ENCODE measurements at regions not wholly inside any gene's neighbourhood (a gene's known extent, or its start where the extent isn't known, plus 50 kb on each side); places are given as distances from the start of the nearest gene placed in this dataset.

DNA sequence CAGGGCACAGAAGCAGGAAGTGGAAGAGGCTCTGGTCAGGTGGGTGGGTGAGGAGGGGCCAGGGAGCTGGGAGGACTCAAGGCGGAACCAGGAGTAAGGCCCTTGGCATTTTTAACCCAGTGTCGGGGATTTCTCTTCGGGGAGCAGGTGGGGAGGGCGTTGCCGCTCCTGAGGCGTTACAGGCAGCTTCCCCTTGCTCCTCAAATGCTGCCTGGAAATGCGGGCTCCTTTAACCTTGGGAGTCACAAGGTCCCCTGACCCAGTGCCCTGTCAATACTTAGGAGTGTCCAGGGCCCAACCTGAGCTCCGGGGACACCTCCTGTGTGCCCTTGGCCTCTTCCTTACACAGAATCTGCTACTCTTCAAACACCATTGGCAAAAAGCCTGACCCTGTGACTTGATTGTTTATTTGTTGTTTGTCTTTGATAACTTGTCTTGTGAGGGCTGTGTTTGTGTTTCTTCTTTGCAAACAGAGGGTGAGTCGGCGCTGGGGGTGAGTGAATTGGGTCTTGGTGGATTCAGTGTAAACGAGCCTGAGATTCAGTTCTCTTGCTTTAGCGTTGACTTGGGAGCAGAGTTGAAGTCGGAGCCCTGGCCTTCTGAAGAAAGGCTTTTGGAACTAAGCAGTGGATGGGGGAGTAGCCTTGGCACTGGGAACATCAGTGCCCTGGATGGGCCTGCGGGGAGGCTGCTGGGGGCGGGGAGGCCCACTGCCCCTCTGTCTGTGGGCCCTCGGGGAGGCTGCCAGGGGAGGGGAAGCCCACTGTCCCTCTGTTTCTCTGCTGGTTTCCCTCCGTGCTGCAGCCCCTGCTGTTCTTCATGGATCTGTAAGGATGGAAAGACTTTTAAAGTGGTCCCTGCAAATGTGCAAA lies 300.7 kb upstream of the IRX4 start:
- no peak for DNase-seq (ENCODE audit: low read depth in 4 of 4, low spot score in 3 of 4)

GRCh38 chr5:2182020-2182419 lies 299.3 kb upstream of the IRX4 start:
- no peak for DNase-seq (ENCODE audit: low read depth in 4 of 4, low spot score in 3 of 4)

GRCh38 chr5:2181557-2181956 lies 298.8 kb upstream of the IRX4 start:
- no peak for DNase-seq (ENCODE audit: low read depth in 4 of 4, low spot score in 3 of 4)

DNA sequence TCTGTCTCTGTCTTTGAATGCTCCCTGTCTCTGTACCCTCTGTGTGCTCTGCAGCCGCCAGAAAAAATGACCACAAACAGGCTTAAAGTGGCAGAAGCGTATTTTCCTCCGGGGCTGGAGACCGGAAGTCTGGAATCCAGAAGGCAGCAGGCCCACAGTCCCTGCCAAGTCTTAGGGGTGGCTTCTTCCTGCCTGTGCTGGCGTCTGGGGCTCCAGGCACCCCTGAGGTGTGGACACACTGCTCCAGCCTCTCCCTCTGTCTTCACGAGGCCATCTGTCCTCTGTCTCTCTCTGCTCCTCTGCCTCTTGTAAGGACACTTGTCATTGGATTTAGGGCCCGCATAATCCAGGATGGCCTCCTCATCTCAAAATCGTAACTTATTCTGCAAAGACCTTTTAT lies 298.4 kb upstream of the IRX4 start:
- no peak for DNase-seq (ENCODE audit: low read depth in 4 of 4, low spot score in 3 of 4)

DNA sequence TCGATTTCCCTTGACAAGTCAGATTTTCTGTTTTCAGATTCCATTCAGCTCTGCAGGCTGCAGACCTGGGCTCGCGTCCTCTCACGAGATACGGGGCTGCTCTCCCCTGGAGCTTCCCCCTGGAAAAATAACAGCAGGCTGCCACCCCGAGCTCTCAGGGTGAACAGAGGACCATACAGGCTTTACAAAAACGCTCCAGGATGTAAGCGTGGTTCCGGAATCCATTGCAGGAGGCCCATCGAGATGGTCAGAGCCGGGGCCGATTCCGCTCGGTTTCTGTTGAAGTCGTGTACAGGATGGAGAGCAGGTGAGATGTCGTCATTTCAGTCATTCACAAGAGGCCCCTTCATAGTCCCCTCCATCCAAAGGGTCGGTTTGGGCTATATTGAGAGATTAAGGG lies 297.7 kb upstream of the IRX4 start:
- no peak for DNase-seq (ENCODE audit: low read depth in 4 of 4, low spot score in 3 of 4)

GRCh38 chr5:2179861-2180260 lies 297.1 kb upstream of the IRX4 start:
- no peak for DNase-seq (ENCODE audit: low read depth in 4 of 4, low spot score in 3 of 4)

DNA sequence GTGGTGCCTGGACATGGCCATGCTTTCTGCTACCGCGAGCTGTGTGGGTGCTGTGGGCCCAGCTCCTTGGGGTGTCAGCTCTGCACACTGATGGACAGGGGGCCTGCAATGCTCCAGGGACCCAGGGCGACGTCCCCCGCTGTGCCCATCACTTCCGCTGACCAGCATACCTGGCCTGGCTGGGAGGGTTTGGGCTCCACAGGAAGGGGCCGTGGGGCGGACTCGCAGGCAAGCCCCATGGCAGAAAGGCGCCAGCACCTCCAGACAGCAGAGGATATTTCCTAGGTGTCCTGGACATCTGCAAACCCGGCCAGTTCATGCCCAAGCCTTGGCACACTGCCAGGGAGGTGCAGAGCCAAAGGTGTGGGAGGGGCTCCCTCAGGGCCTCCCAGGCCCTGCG lies 295.8 kb upstream of the IRX4 start:
- no peak for DNase-seq (ENCODE audit: low read depth in 4 of 4, low spot score in 3 of 4)

GRCh38 chr5:2178071-2178477 lies 295.3 kb upstream of the IRX4 start:
- no peak for DNase-seq (ENCODE audit: low read depth in 4 of 4, low spot score in 3 of 4)

DNA sequence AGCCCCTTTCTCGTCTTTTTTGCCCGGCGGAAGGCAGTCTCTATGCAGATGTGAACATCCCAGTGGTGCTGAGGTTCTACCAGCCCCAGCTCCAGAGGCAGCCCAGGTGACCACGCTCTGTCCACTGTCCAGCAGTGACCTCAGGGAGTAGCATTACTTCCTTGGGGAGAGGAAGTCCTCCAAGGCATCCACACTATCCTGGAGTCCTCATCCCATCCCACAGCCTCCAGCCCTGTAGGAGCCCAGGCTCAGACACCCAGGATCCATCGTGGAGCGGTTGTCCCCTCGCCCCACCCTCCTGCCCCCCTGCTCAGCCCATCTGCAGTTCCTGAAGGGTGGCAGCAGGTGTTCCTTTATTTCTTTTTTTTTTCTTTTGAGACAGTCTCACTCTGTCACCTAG lies 294.5 kb upstream of the IRX4 start:
- DNase-seq (ENCODE audit: low read depth in 4 of 4, low spot score in 3 of 4): no peak

DNA sequence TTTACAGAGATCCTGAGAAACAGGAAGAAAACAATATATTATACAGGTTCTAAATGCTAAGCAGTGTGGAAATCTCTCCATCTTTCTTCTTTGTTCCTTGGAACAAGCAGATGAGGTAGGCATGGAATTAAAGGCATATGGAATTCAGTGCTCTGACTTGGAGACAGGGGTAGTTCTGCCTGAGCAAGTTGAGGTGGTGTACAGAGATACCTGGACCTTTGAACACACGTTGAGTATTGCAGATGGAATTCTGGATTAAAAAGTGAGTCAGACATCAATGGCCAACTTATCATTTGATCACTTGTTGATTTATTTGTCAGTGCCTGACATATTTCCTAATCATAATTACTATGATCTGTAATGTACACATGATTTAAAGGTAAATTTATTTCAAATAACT lies 293.9 kb upstream of the IRX4 start:
- no peak for DNase-seq (ENCODE audit: low read depth in 4 of 4, low spot score in 3 of 4)

DNA sequence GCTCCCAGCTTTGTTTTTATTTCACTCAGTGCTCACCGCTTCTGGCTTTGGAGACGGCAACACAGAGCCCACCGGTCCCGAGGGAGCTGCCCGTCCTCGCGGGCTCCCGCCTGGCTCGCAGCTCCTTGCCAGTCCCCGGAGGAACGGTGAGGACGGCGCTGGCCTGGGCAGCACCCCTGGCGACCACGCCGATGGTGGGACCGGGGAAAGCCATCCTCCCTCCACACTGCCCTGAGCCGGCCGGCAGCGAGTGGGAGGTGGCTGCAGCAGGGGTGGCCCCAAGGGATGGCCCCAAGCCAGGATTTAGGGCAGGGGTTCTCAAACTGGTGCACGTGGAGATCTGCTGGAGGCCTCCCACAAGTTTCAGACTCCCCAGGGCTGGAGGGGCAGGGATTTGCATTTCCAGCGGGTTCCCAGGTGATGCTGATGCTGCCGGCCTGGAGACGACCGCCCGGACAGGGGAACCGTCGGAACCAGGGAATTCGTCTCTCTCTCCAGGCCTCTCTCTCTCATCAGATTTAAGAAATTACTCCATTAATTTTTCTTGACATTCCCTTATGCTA lies 293.2 kb upstream of the IRX4 start:
- no peak for DNase-seq (ENCODE audit: low read depth in 4 of 4, low spot score in 3 of 4)

- DNase-seq (ENCODE audit: low read depth in 4 of 4, low spot score in 3 of 4): no peak
Measured at GRCh38 chr5:2175041-2175440, 292.3 kb upstream of the IRX4 start.

- no peak for DNase-seq (ENCODE audit: low read depth in 4 of 4, low spot score in 3 of 4)
Measured at GRCh38 chr5:2174538-2174937, 291.8 kb upstream of the IRX4 start.

GRCh38 chr5:2173151-2173834 lies 290.6 kb upstream of the IRX4 start:
- no peak for DNase-seq (ENCODE audit: low read depth in 4 of 4, low spot score in 3 of 4)

DNA sequence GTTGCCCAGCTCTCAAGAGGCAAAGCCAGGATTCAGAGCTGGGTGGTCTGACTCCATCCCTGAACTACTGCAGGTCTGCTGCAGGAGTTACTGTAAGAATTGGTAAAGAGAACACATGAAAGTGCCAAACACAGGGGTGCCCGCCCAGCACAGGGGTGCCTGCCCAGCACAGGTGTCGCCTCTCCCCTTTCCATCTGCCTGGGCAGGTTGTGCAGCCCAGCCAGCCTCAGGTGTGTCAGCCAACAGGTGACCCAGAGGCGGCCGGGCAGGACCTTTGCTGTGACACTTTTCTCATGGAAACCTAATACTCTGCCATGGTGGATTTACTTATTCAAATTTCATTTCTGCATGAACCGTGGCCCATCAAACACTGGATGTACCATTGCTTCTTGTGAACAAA lies 289.7 kb upstream of the IRX4 start:
- DNase-seq (ENCODE audit: low read depth in 4 of 4, low spot score in 3 of 4): no peak

GRCh38 chr5:2170761-2171160 lies 288.0 kb upstream of the IRX4 start:
- no peak for DNase-seq (ENCODE audit: low read depth in 4 of 4, low spot score in 3 of 4)

DNA sequence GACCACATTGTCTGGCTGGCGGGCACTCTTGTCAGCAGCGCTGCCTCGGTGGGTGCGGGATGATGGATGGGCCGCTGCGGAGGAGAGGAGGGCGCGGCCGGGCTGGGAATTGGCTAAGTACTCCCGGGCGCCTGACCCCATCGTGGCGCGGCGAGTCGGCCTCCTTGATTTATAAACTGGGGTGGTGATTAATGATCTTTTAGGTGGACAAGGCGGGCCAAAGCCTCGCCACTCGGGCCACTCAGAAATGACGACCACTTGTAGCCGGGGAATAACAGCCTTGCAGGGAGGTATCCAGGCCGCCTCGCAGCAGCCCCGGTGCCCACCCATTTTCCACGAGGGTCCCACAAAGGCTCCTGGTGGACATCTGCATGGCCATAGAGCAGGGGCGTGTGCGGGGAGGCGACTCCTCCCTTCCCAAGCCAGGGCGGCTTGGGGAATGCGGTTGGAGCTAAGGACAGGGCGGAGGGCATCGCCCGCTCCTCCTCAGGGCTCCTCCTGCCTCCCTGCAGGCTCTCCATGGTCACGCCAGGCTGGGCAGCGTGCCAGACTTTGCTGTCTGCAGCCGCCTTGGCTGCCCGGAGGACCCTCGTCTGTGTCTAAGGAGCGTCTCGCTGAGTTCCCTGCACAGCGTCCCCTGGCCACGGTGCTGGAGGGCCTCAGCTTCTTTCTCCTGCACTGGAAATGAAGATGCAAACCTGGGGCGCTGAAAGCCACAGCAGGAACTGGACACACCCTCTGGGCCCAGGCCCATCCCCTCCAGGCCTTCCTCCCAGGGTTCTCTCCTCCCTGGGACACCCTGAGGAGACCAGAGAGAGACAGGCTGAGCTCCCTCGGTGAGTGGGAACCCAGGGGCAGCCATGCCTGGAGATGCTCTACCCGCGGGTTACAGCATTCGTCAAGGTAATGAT lies 287.4 kb upstream of the IRX4 start:
- DNase-seq (ENCODE audit: low read depth in 4 of 4, low spot score in 3 of 4): no peak

- DNase-seq (ENCODE audit: low read depth in 4 of 4, low spot score in 3 of 4): no peak
Measured at GRCh38 chr5:2169430-2169808, 286.7 kb upstream of the IRX4 start.

- DNase-seq (ENCODE audit: low read depth in 4 of 4, low spot score in 3 of 4): no peak
Measured at GRCh38 chr5:2168601-2169429, 286.1 kb upstream of the IRX4 start.

DNA sequence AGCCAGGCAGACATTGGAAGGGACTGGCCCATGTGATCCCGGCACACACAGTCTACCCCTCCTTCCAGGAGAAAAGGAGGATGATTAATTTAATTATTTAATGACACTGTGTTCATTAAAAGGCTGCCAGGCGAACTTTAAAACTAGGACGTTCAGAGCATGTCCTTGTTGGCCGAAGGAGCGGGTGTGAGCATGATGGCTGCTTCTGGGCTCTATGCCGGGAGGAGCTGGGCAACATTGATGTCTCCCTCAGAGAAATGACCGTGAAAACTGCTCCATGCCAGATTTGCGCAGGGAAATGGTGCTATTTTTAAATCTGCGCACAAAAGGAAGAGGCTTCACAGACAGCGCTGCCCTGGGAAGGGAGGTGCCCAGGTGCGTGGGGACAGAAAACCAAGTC lies 284.9 kb upstream of the IRX4 start:
- no peak for DNase-seq (ENCODE audit: low read depth in 4 of 4, low spot score in 3 of 4)

Data from left renal pelvis (tissue), 4 donors.